OCI-LY1 (cell line): ENCODE measurements at regions not wholly inside any gene's neighbourhood (a gene's known extent, or its start where the extent isn't known, plus 50 kb on each side); places are given as distances from the start of the nearest gene placed in this dataset.

Experiments used
- EZH2 ChIP-seq: fragments of 200-600 bp; sonication (generic), shearing (Covaris generic); IDR thresholded peaks from 2 replicates; pipeline ENCODE4 v1.8.0; 2017; ENCODE audit warnings: borderline replicate concordance, mixed run types, mild to moderate bottlenecking, antibody characterized with exemption, low read length, moderate library complexity, mixed read lengths
- TF ChIP-seq, protein P1 (sequence below): fragments of 200-600 bp; sonication (generic), shearing (Covaris generic); IDR thresholded peaks from 2 replicates; pipeline ENCODE4 v1.5.1; 2017; ENCODE audit warnings: mild to moderate bottlenecking, antibody characterized with exemption, low read length, moderate library complexity, mixed read lengths

DNA sequence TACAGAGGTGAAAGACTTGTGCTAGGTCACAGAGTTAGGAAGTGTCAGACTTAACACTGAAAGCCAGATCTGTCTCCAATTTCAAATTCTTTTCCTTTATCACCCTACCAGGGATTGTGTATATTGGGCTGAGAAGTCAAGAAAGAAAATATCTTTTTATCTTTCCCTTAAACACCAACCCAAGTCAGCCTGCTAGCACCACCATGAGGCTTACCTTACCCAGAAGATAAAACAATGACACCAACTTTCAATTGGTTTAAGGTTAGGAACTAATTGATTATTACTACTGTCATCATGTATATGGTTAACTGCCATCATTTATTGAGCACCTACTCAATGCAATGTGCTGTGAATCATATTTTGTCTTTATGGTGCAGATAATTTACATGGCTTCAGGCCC, 178.9 kb upstream of the FOXD3 start:
- TF ChIP-seq, protein P1, sequence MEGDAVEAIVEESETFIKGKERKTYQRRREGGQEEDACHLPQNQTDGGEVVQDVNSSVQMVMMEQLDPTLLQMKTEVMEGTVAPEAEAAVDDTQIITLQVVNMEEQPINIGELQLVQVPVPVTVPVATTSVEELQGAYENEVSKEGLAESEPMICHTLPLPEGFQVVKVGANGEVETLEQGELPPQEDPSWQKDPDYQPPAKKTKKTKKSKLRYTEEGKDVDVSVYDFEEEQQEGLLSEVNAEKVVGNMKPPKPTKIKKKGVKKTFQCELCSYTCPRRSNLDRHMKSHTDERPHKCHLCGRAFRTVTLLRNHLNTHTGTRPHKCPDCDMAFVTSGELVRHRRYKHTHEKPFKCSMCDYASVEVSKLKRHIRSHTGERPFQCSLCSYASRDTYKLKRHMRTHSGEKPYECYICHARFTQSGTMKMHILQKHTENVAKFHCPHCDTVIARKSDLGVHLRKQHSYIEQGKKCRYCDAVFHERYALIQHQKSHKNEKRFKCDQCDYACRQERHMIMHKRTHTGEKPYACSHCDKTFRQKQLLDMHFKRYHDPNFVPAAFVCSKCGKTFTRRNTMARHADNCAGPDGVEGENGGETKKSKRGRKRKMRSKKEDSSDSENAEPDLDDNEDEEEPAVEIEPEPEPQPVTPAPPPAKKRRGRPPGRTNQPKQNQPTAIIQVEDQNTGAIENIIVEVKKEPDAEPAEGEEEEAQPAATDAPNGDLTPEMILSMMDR, result no peak
- TF ChIP-seq EZH2, result no peak
